MCF 10A (cell line): ENCODE measurements at regions not wholly inside any gene's neighbourhood (a gene's known extent, or its start where the extent isn't known, plus 50 kb on each side); places are given as distances from the start of the nearest gene placed in this dataset.

ENCODE experiments used
- BruUV-seq: library from RNA; stranded (reverse); fragments of 400-500 nt; replicated peaks from 2 replicates; lab custom pipeline; 2021; lab: Mats Ljungman, UMichigan
- CTCF ChIA-PET: fragments of 300-600 bp; sonication (Branson Sonifier 250); formaldehyde crosslinking; extraction: SDS; loops from one replicate; lab custom pipeline; 2021; ENCODE audit warnings: antibody characterized with exemption, inconsistent platforms; lab: Yijun Ruan, JAX
- POLR2A ChIA-PET: fragments of 300-600, 350-650 bp; sonication (Branson Sonifier 250); formaldehyde crosslinking; extraction: SDS; loops from one replicate; lab custom pipeline; 2020; ENCODE audit warnings: antibody characterized with exemption, inconsistent platforms; lab: Yijun Ruan, JAX
- DNase-seq: peaks from one replicate; pipeline ENCODE4 v3.0.0-alpha.2; 2018; ENCODE audit not compliant: unreplicated experiment
- H3K27ac Mint-ChIP-seq: one replicate; pipeline ENCODE4 v1.8.0; 2022; ENCODE audit warnings: mild to moderate bottlenecking, low read depth, mixed read lengths; ENCODE audit not compliant: unreplicated experiment
- H3K27me3 Mint-ChIP-seq: one replicate; pipeline ENCODE4 v1.8.0; 2022; ENCODE audit warnings: mixed read lengths; ENCODE audit not compliant: insufficient read depth, unreplicated experiment
- H3K36me3 Mint-ChIP-seq: one replicate; pipeline ENCODE4 v1.8.0; 2022; ENCODE audit warnings: mild to moderate bottlenecking, moderate library complexity, mixed read lengths; ENCODE audit not compliant: insufficient read depth, unreplicated experiment
- H3K4me1 Mint-ChIP-seq: one replicate; pipeline ENCODE4 v1.8.0; 2022; ENCODE audit warnings: mixed read lengths; ENCODE audit not compliant: insufficient read depth, unreplicated experiment
- H3K4me3 Mint-ChIP-seq: one replicate; pipeline ENCODE4 v1.8.0; 2022; ENCODE audit warnings: mild to moderate bottlenecking, moderate library complexity, mixed read lengths; ENCODE audit not compliant: unreplicated experiment
- H3K9me3 Mint-ChIP-seq: one replicate; pipeline ENCODE4 v1.8.0; 2022; ENCODE audit warnings: mixed read lengths; ENCODE audit not compliant: unreplicated experiment
- intact Hi-C: fragments of 100-400 bp; cut with micrococcal nuclease; formaldehyde crosslinking; loops from 2 replicates; pipeline ENCODE4 v1.14.1; 2022
- TF ChIP-seq, protein P1 (sequence below): fragments of 200-600 bp; IDR thresholded peaks from one replicate; pipeline ENCODE4 v1.8.0; 2022; ENCODE audit warnings: antibody characterized with exemption, mild to moderate bottlenecking; ENCODE audit not compliant: unreplicated experiment

DNA sequence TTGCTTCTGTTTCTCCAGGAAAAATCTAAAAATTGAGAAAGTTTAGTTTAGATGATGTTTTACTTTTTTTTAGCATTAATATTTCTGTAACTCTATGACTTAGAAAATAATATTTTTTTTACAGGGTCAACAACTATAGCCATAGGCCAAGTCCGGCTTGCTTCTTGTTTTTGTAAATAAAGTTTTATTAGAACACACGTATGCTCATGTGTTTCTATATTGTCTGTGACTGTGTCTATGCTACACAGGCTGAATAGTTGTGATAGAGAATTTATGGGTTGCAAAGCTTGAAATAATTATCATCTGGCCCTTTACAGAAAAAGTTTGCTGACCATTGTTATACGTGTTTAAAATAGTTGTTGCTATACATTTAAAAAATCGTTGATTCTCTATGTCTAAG lies 399.2 kb downstream of the EPM2A start:
- no peak overlapping the region for H3K4me3 Mint-ChIP-seq
- H3K4me1 Mint-ChIP-seq, result no peaks in the 10 kb centered on the region
- no TSS peak for BruUV-seq
- H3K9me3 Mint-ChIP-seq, result no peaks in the 10 kb centered on the region
- POLR2A ChIA-PET, result no interaction called here
- H3K27me3 Mint-ChIP-seq, result no peaks in the 10 kb centered on the region
- intact Hi-C loops, result no loop called here
- no peak overlapping the region for H3K27ac Mint-ChIP-seq
- TF ChIP-seq, protein P1, sequence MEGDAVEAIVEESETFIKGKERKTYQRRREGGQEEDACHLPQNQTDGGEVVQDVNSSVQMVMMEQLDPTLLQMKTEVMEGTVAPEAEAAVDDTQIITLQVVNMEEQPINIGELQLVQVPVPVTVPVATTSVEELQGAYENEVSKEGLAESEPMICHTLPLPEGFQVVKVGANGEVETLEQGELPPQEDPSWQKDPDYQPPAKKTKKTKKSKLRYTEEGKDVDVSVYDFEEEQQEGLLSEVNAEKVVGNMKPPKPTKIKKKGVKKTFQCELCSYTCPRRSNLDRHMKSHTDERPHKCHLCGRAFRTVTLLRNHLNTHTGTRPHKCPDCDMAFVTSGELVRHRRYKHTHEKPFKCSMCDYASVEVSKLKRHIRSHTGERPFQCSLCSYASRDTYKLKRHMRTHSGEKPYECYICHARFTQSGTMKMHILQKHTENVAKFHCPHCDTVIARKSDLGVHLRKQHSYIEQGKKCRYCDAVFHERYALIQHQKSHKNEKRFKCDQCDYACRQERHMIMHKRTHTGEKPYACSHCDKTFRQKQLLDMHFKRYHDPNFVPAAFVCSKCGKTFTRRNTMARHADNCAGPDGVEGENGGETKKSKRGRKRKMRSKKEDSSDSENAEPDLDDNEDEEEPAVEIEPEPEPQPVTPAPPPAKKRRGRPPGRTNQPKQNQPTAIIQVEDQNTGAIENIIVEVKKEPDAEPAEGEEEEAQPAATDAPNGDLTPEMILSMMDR, result no peak
- H3K36me3 Mint-ChIP-seq, result no peaks in the 10 kb centered on the region
- CTCF ChIA-PET, result interaction anchor here (0.6 kb wide), 1 partner anchor 298 kb away, joined by 3 read pairs; no protein-coding TSS in a partner anchor
- no peak for DNase-seq

DNA sequence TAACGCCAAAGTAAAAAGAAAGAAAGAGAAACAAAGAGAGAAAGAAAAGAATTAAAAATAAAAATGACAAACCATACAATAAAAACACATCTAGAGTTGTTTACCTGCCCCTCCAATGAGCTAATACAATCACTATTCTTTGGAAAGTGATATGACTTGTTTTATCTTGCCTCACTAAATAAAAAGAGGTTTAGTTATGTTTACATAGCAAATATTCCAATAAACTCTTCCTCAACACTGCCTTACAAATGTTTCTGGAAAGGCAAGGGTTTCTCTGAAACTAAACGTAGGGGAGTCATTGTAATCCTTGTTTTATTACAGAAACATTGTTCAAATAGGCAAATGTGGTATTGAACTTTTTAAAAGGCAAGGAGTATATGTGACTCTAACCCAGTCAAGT lies 396.2 kb downstream of the EPM2A start:
- no TSS peak for BruUV-seq
- POLR2A ChIA-PET, result interaction anchor here (0.5 kb wide), 1 partner anchor 10 kb away, joined by 3 read pairs; no protein-coding TSS in a partner anchor
- TF ChIP-seq, protein P1, result no peak
- Mint-ChIP-seq H3K27me3 (no peaks in the 10 kb centered on the region), H3K36me3 (no peaks in the 10 kb centered on the region), H3K4me3 (no peak overlapping the region), H3K27ac (no peak overlapping the region), H3K9me3 (no peaks in the 10 kb centered on the region), H3K4me1 (no peaks in the 10 kb centered on the region)
- intact Hi-C loops, result no loop called here
- DNase-seq, result no peak
- CTCF ChIA-PET, result no interaction called here

DNA sequence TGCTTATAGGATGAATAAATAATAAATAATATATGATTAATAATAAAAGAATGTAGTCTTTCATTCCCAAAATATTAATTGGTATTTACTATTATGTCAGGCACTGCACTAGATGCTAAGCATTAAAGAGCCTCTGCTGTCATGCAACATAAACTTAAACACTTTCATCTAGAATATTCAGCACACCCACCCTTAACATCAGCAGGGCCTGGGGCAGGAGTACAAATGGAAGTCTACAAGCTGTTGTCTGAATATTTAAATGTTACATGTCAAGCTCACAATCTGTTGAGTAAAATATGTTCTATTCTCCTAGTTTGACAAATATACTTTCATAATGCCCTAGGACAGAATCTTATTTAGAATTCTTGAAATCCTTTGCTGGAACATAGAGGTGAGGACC lies 395.1 kb downstream of the EPM2A start:
- DNase-seq, result no peak
- H3K4me1 Mint-ChIP-seq, result no peaks in the 10 kb centered on the region
- no peak overlapping the region for H3K4me3 Mint-ChIP-seq
- POLR2A ChIA-PET, result no interaction called here
- TF ChIP-seq, protein P1, result no peak
- intact Hi-C loops, result no loop called here
- no peaks in the 10 kb centered on the region for H3K36me3 Mint-ChIP-seq
- H3K27me3 Mint-ChIP-seq, result no peaks in the 10 kb centered on the region
- no TSS peak for BruUV-seq
- no peaks in the 10 kb centered on the region for H3K9me3 Mint-ChIP-seq
- CTCF ChIA-PET, result interaction anchor here (0.8 kb wide), 1 partner anchor 10 kb away, joined by 3 read pairs; no protein-coding TSS in a partner anchor
- H3K27ac Mint-ChIP-seq, result no peak overlapping the region

DNA sequence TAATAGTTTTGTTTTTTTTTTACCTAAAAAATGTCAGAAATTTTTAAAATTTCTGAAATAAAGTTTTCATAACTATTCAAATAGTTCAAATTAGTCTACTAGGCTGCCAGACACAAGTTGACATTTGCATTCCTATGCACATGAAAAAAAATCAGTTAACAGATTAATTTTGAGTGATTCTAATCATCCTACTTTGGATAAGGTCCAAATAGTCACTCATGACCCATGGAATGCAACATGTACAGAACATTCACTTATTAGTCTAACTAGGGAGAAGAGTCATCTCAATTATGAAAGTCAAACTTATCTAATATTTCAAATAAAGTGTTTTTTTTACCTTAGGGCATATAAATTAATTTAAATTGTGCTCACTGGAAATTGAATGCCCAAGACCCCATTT lies 390.2 kb downstream of the EPM2A start:
- Mint-ChIP-seq H3K27me3 (no peaks in the 10 kb centered on the region), H3K9me3 (no peaks in the 10 kb centered on the region), H3K27ac (no peak overlapping the region), H3K4me3 (no peak overlapping the region), H3K36me3 (no peaks in the 10 kb centered on the region), H3K4me1 (no peaks in the 10 kb centered on the region)
- intact Hi-C loops, result no loop called here
- no TSS peak for BruUV-seq
- ChIA-PET POLR2A (no interaction called here), CTCF (no interaction called here)
- TF ChIP-seq, protein P1, result no peak
- no peak for DNase-seq
